ENCODE measurements at regions not wholly inside any gene's neighbourhood (a gene's known extent, or its start where the extent isn't known, plus 50 kb on each side); places are given as distances from the start of the nearest gene placed in this dataset.

- TF ChIP-seq CTCF (IDR thresholded peaks at IDR 0.05) (no peak), POLR2A (IDR thresholded peaks at IDR 0.05) (no peak)
Observed at GRCh38 chr10:2800178-2800577, 267.2 kb upstream of the PFKP start.
